Brain microvascular endothelial cell (primary cell): ENCODE measurements at regions not wholly inside any gene's neighbourhood (a gene's known extent, or its start where the extent isn't known, plus 50 kb on each side); places are given as distances from the start of the nearest gene placed in this dataset.

Experiments
- DNase-seq: peaks from one replicate; pipeline ENCODE4 v3.0.0-alpha.2; 2020
- H3K27ac ChIP-seq: fragments of 250-450 bp; sonication (Bioruptor Pico); 2 replicates; pipeline ENCODE4 v1.5.1; 2020; ENCODE audit warnings: mild to moderate bottlenecking, moderate library complexity
- H3K27me3 ChIP-seq: fragments of 250-450 bp; sonication (Bioruptor Pico); replicated peaks from 2 replicates; pipeline ENCODE4 v1.5.1; 2020; ENCODE audit warnings: mild to moderate bottlenecking
- H3K36me3 ChIP-seq: fragments of 250-450 bp; sonication (Bioruptor Pico); replicated peaks from 2 replicates; pipeline ENCODE4 v1.5.1; 2020; ENCODE audit warnings: mild to moderate bottlenecking
- H3K4me3 ChIP-seq: 2 replicates; pipeline ENCODE4 v1.5.1; 2011; ENCODE audit warnings: low read depth, mild to moderate bottlenecking, control low read depth, low read length, moderate library complexity
- in situ Hi-C: cut with HindIII; loops from 2 replicates; pipeline ENCODE4 v1.10.0; 2017; ENCODE audit warnings: low sequenced_read_pairs, low pct_ligation_motif_present
- TF ChIP-seq, protein P1 (sequence below): IDR thresholded peaks from 2 replicates; pipeline ENCODE4 v1.5.1; 2011; ENCODE audit warnings: low read depth, mild to moderate bottlenecking, moderate library complexity, low read length, control low read depth, inconsistent platforms; ENCODE audit errors: missing control alignments

DNA sequence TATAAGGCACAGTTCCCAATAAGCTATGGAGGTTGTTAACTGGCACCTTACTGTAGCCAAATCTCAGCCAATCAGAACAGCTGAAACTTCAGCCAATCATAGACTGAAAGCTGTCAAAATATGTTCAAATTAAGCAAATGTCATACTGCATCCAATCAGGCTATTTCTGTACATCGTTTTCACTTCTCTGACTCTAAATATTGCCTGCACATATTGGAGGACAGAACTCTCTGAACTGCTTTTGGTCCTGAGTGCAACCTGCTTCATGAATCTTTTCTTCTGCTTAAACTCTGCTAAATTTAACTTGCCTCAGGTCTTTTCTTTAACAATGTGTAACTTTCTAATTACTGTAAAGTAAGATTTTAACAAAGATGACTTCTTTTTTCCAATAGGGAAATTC lies 1198.9 kb upstream of the PCDH7 start:
- TF ChIP-seq, protein P1, sequence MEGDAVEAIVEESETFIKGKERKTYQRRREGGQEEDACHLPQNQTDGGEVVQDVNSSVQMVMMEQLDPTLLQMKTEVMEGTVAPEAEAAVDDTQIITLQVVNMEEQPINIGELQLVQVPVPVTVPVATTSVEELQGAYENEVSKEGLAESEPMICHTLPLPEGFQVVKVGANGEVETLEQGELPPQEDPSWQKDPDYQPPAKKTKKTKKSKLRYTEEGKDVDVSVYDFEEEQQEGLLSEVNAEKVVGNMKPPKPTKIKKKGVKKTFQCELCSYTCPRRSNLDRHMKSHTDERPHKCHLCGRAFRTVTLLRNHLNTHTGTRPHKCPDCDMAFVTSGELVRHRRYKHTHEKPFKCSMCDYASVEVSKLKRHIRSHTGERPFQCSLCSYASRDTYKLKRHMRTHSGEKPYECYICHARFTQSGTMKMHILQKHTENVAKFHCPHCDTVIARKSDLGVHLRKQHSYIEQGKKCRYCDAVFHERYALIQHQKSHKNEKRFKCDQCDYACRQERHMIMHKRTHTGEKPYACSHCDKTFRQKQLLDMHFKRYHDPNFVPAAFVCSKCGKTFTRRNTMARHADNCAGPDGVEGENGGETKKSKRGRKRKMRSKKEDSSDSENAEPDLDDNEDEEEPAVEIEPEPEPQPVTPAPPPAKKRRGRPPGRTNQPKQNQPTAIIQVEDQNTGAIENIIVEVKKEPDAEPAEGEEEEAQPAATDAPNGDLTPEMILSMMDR = no peak
- in situ Hi-C loops = no loop called here
- Histone ChIP-seq H3K27me3 (no peaks in the 10 kb centered on the region), H3K4me3 (no peak overlapping the region), H3K36me3 (no peaks in the 10 kb centered on the region), H3K27ac (no peak overlapping the region)
- no peak for DNase-seq

DNA sequence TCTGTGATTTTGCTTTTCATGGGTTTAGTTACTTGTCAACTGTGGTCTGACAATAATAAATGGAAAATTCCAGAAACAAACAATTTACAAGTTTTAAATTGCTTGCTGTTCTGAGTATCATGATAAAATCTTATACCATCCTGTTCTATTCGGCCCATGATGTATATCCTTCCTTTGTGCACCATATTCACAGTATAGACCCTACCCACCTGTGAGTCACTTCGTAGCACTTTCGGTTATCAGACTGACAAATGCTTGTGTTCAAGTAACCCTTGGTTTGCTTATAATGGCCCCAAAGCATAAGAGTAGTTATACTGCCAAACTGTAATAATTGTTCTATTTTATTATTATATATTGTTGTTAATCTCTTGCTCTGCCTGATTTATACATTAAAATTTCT lies 1183.4 kb upstream of the PCDH7 start:
- H3K36me3 ChIP-seq = no peaks in the 10 kb centered on the region
- TF ChIP-seq, protein P1 = no peak
- no peak overlapping the region for H3K27ac ChIP-seq
- H3K27me3 ChIP-seq = no peaks in the 10 kb centered on the region
- DNase-seq = no peak
- in situ Hi-C loops = no loop called here
- no peak overlapping the region for H3K4me3 ChIP-seq

DNA sequence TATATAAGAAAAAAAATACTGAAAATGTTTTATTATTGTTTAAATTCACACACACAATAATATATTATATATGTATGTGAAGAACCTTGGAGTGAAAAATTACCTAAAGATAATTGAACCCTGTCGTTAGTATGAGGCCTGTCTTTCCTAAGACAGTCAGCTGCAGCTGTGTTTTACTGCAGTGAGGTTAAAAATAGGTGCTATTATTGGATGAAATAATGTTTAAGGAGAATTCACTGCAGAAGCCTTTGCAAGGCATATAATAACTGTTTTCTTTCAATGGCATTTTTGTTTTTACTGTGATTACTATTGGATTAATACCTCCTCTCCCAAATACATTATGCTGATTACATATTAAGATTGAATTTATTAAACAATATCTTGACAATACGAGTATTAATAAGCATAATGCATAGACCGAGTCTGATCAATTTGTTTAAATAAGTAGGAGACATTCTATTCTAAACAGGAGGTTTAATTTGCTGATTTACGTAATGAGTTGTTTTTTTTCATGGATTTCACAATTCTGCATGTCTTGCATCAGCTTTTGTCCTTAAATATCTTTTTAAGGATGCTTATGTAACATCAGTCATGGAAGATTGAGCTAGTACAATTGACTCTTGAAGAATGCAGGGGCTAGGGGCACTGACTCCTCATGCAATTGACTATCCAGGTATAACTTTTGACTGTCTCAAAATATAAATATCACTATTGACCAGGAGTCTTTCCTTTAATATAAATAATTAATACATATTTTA lies 1181.1 kb upstream of the PCDH7 start:
- in situ Hi-C loops = no loop called here
- DNase-seq = no peak
- Histone ChIP-seq H3K36me3 (no peaks in the 10 kb centered on the region), H3K4me3 (no peak overlapping the region), H3K27ac (no peak overlapping the region), H3K27me3 (no peaks in the 10 kb centered on the region)
- TF ChIP-seq, protein P1 = no peak

DNA sequence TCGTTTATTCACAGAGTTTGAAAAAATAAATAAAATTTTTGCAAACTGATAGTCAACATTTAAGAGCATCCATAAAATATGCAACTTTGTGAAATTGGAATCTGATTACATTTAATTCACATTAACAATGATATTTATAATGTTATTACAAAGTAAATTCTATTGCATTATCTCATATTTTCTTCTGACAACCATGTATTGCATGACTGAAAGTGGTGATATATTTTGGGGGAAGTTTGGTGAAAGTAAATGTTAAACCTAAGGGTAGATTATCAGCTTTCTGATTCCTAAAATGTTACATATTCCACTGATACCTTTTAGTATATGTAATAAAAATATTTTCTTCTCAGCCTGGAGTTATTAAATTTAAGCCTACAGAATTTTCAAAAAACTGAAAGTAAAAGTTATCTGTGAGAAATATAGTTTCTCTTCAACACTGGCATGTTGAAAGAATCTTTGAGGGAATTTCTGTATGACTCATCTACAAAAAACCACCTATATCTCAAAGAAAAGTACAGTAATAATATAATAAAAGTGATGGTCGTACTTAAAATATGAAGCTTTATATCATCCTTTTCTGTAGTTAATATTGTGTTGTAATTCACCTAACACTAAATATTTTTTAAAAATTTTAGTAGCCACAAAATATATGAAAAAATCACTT lies 1179.6 kb upstream of the PCDH7 start:
- H3K4me3 ChIP-seq = no peak overlapping the region
- DNase-seq = no peak
- no peak overlapping the region for H3K27ac ChIP-seq
- H3K27me3 ChIP-seq = no peaks in the 10 kb centered on the region
- no peaks in the 10 kb centered on the region for H3K36me3 ChIP-seq
- in situ Hi-C loops = no loop called here
- TF ChIP-seq, protein P1 = no peak

DNA sequence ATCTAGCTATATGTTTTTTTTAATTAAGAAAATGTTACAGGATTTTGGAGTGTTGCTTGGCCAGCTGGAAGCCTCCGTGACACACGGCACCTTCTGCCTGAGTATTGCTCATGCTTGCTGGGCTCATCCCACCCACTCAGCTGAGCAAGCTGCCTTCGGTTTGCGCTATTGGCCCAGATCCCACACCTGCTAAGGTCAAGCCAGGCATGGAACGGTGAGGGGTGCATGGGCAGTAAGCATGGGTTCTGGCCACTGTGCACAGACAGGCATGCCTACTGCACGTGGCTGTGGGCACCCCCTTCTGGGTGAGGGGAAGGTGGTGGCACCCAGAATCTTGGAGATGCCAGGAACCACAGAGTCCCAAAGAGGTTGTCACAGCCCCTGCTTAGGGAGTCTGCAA lies 1178.4 kb upstream of the PCDH7 start:
- no peak overlapping the region for H3K4me3 ChIP-seq
- no peaks in the 10 kb centered on the region for H3K36me3 ChIP-seq
- no peaks in the 10 kb centered on the region for H3K27me3 ChIP-seq
- in situ Hi-C loops = no loop called here
- DNase-seq = no peak
- H3K27ac ChIP-seq = no peak overlapping the region
- TF ChIP-seq, protein P1 = no peak
